ENCODE measurements at regions not wholly inside any gene's neighbourhood (a gene's known extent, or its start where the extent isn't known, plus 50 kb on each side); places are given as distances from the start of the nearest gene placed in this dataset.

GRCh38 chr2:101574622-101575021 is 99.7 kb upstream of the RFX8 start:
- no peak overlapping the region for H3K4me3 ChIP-seq
- H3K36me3 ChIP-seq: no peaks in the 10 kb centered on the region
- DNase-seq: no peak
- no peaks in the 10 kb centered on the region for H3K27me3 ChIP-seq
- H3K9me3 ChIP-seq: no peaks in the 10 kb centered on the region

- DNase-seq: no peak
- Histone ChIP-seq H3K9me3 (no peaks in the 10 kb centered on the region), H3K27me3 (peaks cover 4% of the 10 kb centered on the region; the same call in 1 of the 2 replicates), H3K36me3 (no peaks in the 10 kb centered on the region), H3K4me3 (no peak overlapping the region)
Observed at GRCh38 chr2:101571951-101572350, 97.0 kb upstream of the RFX8 start.

- Histone ChIP-seq H3K36me3 (no peaks in the 10 kb centered on the region), H3K9me3 (no peaks in the 10 kb centered on the region)
- DNase-seq: no peak
Observed at GRCh38 chr2:101569886-101570520, 95.1 kb upstream of the RFX8 start.

GRCh38 chr2:101568969-101569368 is 94.1 kb upstream of the RFX8 start:
- Histone ChIP-seq H3K27me3 (peaks cover 4% of the 10 kb centered on the region; the same call in 1 of the 2 replicates), H3K9me3 (no peaks in the 10 kb centered on the region), H3K4me3 (no peak overlapping the region), H3K36me3 (no peaks in the 10 kb centered on the region)
- no peak for DNase-seq

More at GRCh38 chr2:101569886-101570520, 95.1 kb upstream of the RFX8 start:
- H3K27me3 ChIP-seq: peaks cover 4% of the 10 kb centered on the region; the same call in 1 of the 2 replicates
- no peak overlapping the region for H3K4me3 ChIP-seq

GRCh38 chr2:101566632-101567228 is 91.8 kb upstream of the RFX8 start:
- no peaks in the 10 kb centered on the region for H3K9me3 ChIP-seq
- DNase-seq: no peak
- H3K27me3 ChIP-seq: peaks cover 4% of the 10 kb centered on the region; the same call in 1 of the 2 replicates
- H3K36me3 ChIP-seq: no peaks in the 10 kb centered on the region
- H3K4me3 ChIP-seq: no peak overlapping the region

GRCh38 chr2:101563849-101564248 is 88.9 kb upstream of the RFX8 start:
- no peaks in the 10 kb centered on the region for H3K36me3 ChIP-seq
- peaks cover 4% of the 10 kb centered on the region; the same call in 1 of the 2 replicates for H3K27me3 ChIP-seq
- no peaks in the 10 kb centered on the region for H3K9me3 ChIP-seq
- DNase-seq: no peak
- H3K4me3 ChIP-seq: no peak overlapping the region

GRCh38 chr2:101560780-101561315 is 85.9 kb upstream of the RFX8 start:
- no peaks in the 10 kb centered on the region for H3K9me3 ChIP-seq
- DNase-seq: no peak

GRCh38 chr2:101559551-101559950 is 84.6 kb upstream of the RFX8 start:
- H3K27me3 ChIP-seq: no peaks in the 10 kb centered on the region
- no peaks in the 10 kb centered on the region for H3K36me3 ChIP-seq
- DNase-seq: peak; percentile 57
- no peak overlapping the region for H3K4me3 ChIP-seq
- H3K9me3 ChIP-seq: no peaks in the 10 kb centered on the region

More at GRCh38 chr2:101560780-101561315, 85.9 kb upstream of the RFX8 start:
- Histone ChIP-seq H3K36me3 (no peaks in the 10 kb centered on the region), H3K27me3 (no peaks in the 10 kb centered on the region), H3K4me3 (no peak overlapping the region)

- peak; percentile 59 for DNase-seq
- Histone ChIP-seq H3K4me3 (no peak overlapping the region), H3K27me3 (no peaks in the 10 kb centered on the region), H3K36me3 (no peaks in the 10 kb centered on the region), H3K9me3 (no peaks in the 10 kb centered on the region)
Observed at GRCh38 chr2:101558740-101559525, 84.0 kb upstream of the RFX8 start.

GRCh38 chr2:101556033-101556459 is 81.1 kb upstream of the RFX8 start:
- H3K36me3 ChIP-seq: no peaks in the 10 kb centered on the region
- H3K4me3 ChIP-seq: no peak overlapping the region
- no peak for DNase-seq
- no peaks in the 10 kb centered on the region for H3K9me3 ChIP-seq
- no peaks in the 10 kb centered on the region for H3K27me3 ChIP-seq

GRCh38 chr2:101551336-101551888 is 76.5 kb upstream of the RFX8 start:
- no peaks in the 10 kb centered on the region for H3K27me3 ChIP-seq
- H3K36me3 ChIP-seq: no peaks in the 10 kb centered on the region
- DNase-seq: no peak
- no peak overlapping the region for H3K4me3 ChIP-seq
- no peaks in the 10 kb centered on the region for H3K9me3 ChIP-seq

- H3K36me3 ChIP-seq: no peaks in the 10 kb centered on the region
- no peak overlapping the region for H3K4me3 ChIP-seq
- DNase-seq: no peak
- H3K9me3 ChIP-seq: no peaks in the 10 kb centered on the region
- H3K27me3 ChIP-seq: no peaks in the 10 kb centered on the region
Observed at GRCh38 chr2:101550555-101550954, 75.6 kb upstream of the RFX8 start.

- no peak for DNase-seq
- no peak overlapping the region for H3K4me3 ChIP-seq
- H3K36me3 ChIP-seq: no peaks in the 10 kb centered on the region
- H3K9me3 ChIP-seq: no peaks in the 10 kb centered on the region
- H3K27me3 ChIP-seq: no peaks in the 10 kb centered on the region
Observed at GRCh38 chr2:101549371-101549770, 74.5 kb upstream of the RFX8 start.

GRCh38 chr2:101546376-101547058 is 71.6 kb upstream of the RFX8 start:
- Histone ChIP-seq H3K9me3 (peaks cover 3% of the 10 kb centered on the region; the same call in 1 of the 2 replicates), H3K36me3 (no peaks in the 10 kb centered on the region), H3K4me3 (no peak overlapping the region), H3K27me3 (no peaks in the 10 kb centered on the region)
- no peak for DNase-seq

GRCh38 chr2:101545950-101546349 is 71.0 kb upstream of the RFX8 start:
- no peaks in the 10 kb centered on the region for H3K36me3 ChIP-seq
- H3K27me3 ChIP-seq: no peaks in the 10 kb centered on the region
- no peak overlapping the region for H3K4me3 ChIP-seq
- H3K9me3 ChIP-seq: peaks cover 3% of the 10 kb centered on the region; the same call in 1 of the 2 replicates
- DNase-seq: no peak

- Histone ChIP-seq H3K27me3 (no peaks in the 10 kb centered on the region), H3K9me3 (peaks cover 3% of the 10 kb centered on the region; the same call in 1 of the 2 replicates), H3K36me3 (no peaks in the 10 kb centered on the region), H3K4me3 (no peak overlapping the region)
- DNase-seq: no peak
Observed at GRCh38 chr2:101540518-101540917, 65.6 kb upstream of the RFX8 start.

Measured in MG63 (cell line).